Neural cell (in vitro differentiated cells): ENCODE measurements at regions not wholly inside any gene's neighbourhood (a gene's known extent, or its start where the extent isn't known, plus 50 kb on each side); places are given as distances from the start of the nearest gene placed in this dataset.

Source experiments
- H2AFZ ChIP-seq: fragments of 200-600, 300-800 bp; sonication (generic), shearing (Covaris generic); 2 replicates; pipeline ENCODE4 v1.6.0; 2014; ENCODE audit warnings: low read depth, mild to moderate bottlenecking, antibody characterized with exemption, low read length, moderate library complexity
- H3F3A ChIP-seq: fragments of 200-600 bp; shearing (Covaris generic); 2 replicates; pipeline ENCODE4 v1.6.1; 2016; ENCODE audit warnings: mild to moderate bottlenecking, moderate library complexity, mixed read lengths, antibody characterized with exemption, low read length; ENCODE audit not compliant: insufficient read depth, poor library complexity, severe bottlenecking
- H3K27ac ChIP-seq: fragments of 200-600, 300-800 bp; sonication (generic), shearing (Covaris generic); 2 replicates; pipeline ENCODE4 v1.5.1; 2014; ENCODE audit warnings: mild to moderate bottlenecking, low read length, moderate library complexity
- H3K27me3 ChIP-seq: fragments of 300-800, 200-600 bp; sonication (generic), shearing (Covaris generic); 2 replicates; pipeline ENCODE4 v1.6.0; 2014; ENCODE audit warnings: mild to moderate bottlenecking, low read depth, low read length, moderate library complexity; ENCODE audit not compliant: insufficient read depth
- H3K36me3 ChIP-seq: fragments of 300-800, 200-600 bp; sonication (generic), shearing (Covaris generic); 2 replicates; pipeline ENCODE4 v1.5.1; 2014; ENCODE audit warnings: mild to moderate bottlenecking, antibody characterized with exemption, low read length, moderate library complexity; ENCODE audit not compliant: insufficient read depth
- H3K4me2 ChIP-seq: fragments of 300-800, 200-600 bp; sonication (generic), shearing (Covaris generic); 2 replicates; pipeline ENCODE4 v1.6.0; 2014; ENCODE audit warnings: mild to moderate bottlenecking, low read length
- H3K4me3 ChIP-seq: fragments of 300-800, 200-600 bp; sonication (generic), shearing (Covaris generic); 2 replicates; pipeline ENCODE4 v1.5.1; 2014; ENCODE audit warnings: mild to moderate bottlenecking, low read length, moderate library complexity
- H3K79me2 ChIP-seq: fragments of 200-600 bp; shearing (Covaris generic); replicated peaks from 2 replicates; pipeline ENCODE4 v1.6.0; 2014; ENCODE audit warnings: mild to moderate bottlenecking, low read length, moderate library complexity; ENCODE audit not compliant: insufficient read depth
- H3K9ac ChIP-seq: fragments of 300-800, 200-600 bp; sonication (generic), shearing (Covaris generic); 2 replicates; pipeline ENCODE4 v1.6.1; 2016; ENCODE audit warnings: mild to moderate bottlenecking, low read length, mixed read lengths
- H3K9me2 ChIP-seq: fragments of 200-600 bp; shearing (Covaris generic); 2 replicates; pipeline ENCODE4 v1.6.1; 2016; ENCODE audit warnings: mild to moderate bottlenecking, low read length, mixed read lengths; ENCODE audit not compliant: insufficient read depth
- H3K9me3 ChIP-seq: fragments of 200-600, 300-800 bp; sonication (generic), shearing (Covaris generic); 2 replicates; pipeline ENCODE4 v1.6.1; 2016; ENCODE audit warnings: mild to moderate bottlenecking, mixed run types, low read length, moderate library complexity, mixed read lengths
- H4K20me1 ChIP-seq: fragments of 200-600 bp; shearing (Covaris generic); 2 replicates; pipeline ENCODE4 v1.6.1; 2016; ENCODE audit warnings: mild to moderate bottlenecking, mixed run types; ENCODE audit not compliant: insufficient read depth
- EP300 ChIP-seq: fragments of 450-650 bp; conservative IDR thresholded peaks from 2 replicates; pipeline ENCODE4 v1.6.1; 2014; ENCODE audit warnings: antibody characterized with exemption, mild to moderate bottlenecking, moderate library complexity; ENCODE audit not compliant: poor library complexity, severe bottlenecking
- EZH2 ChIP-seq: fragments of 200-600, 300-800 bp; shearing (Covaris generic), sonication (generic); IDR thresholded peaks from 2 replicates; pipeline ENCODE4 v1.6.1; 2014; ENCODE audit warnings: antibody characterized with exemption, low read length, borderline replicate concordance, mild to moderate bottlenecking; ENCODE audit not compliant: insufficient read depth, poor library complexity, severe bottlenecking
- MXI1 ChIP-seq: fragments of 450-650 bp; conservative IDR thresholded peaks from 2 replicates; pipeline ENCODE4 v1.6.1; 2014; ENCODE audit warnings: antibody characterized with exemption, mild to moderate bottlenecking; ENCODE audit not compliant: poor library complexity, severe bottlenecking
- POLR2AphosphoS5 ChIP-seq: IDR thresholded peaks from 2 replicates; pipeline ENCODE4 v1.6.1; 2012
- RAD21 ChIP-seq: fragments of 450-650 bp; conservative IDR thresholded peaks from 2 replicates; pipeline ENCODE4 v1.6.1; 2014; ENCODE audit warnings: antibody characterized with exemption, mild to moderate bottlenecking, moderate library complexity
- REST ChIP-seq: IDR thresholded peaks from 2 replicates; pipeline ENCODE4 v1.6.1; 2012; ENCODE audit warnings: borderline replicate concordance
- SMC3 ChIP-seq: fragments of 450-650 bp; conservative IDR thresholded peaks from 2 replicates; pipeline ENCODE4 v1.6.1; 2014; ENCODE audit warnings: antibody characterized with exemption, mild to moderate bottlenecking, moderate library complexity; ENCODE audit not compliant: poor library complexity
- TAF1 ChIP-seq: IDR thresholded peaks from 2 replicates; pipeline ENCODE4 v1.6.1; 2012; ENCODE audit warnings: low read depth

- H3K9me3 ChIP-seq, result no peaks in the 10 kb centered on the region
- no peak overlapping the region for H3K4me3 ChIP-seq
- no peak overlapping the region for H3K9ac ChIP-seq
- no peak overlapping the region for H2AFZ ChIP-seq
- no peaks in the 10 kb centered on the region for H3K79me2 ChIP-seq
- peaks cover 7% of the 10 kb centered on the region for H3K27me3 ChIP-seq
- no peaks in the 10 kb centered on the region for H3K9me2 ChIP-seq
- H3K36me3 ChIP-seq, result no peaks in the 10 kb centered on the region
- H4K20me1 ChIP-seq, result no peaks in the 10 kb centered on the region
- no peaks in the 10 kb centered on the region for H3F3A ChIP-seq
- TF ChIP-seq POLR2AphosphoS5, result no peak
- TF ChIP-seq REST, result no peak
- TF ChIP-seq RAD21, result no peak
- TF ChIP-seq TAF1, result no peak
- TF ChIP-seq EZH2, result no peak
- H3K27ac ChIP-seq, result no peak overlapping the region
- H3K4me2 ChIP-seq, result no peak overlapping the region
These were observed 358.9 kb upstream of the IRX2 start for GRCh38 chr5:3110371-3110770.

- H3K4me3 ChIP-seq, result no peak overlapping the region
- no peak overlapping the region for H2AFZ ChIP-seq
- H3K27me3 ChIP-seq, result peaks cover 35% of the 10 kb centered on the region
- H3K36me3 ChIP-seq, result no peaks in the 10 kb centered on the region
- no peak overlapping the region for H3K4me2 ChIP-seq
- no peak for TF ChIP-seq EP300
- TF ChIP-seq REST, result no peak
- TF ChIP-seq EZH2, result no peak
- no peak for TF ChIP-seq POLR2AphosphoS5
- no peak for TF ChIP-seq SMC3
- TF ChIP-seq MXI1, result no peak
- no peaks in the 10 kb centered on the region for H3K9me3 ChIP-seq
- no peaks in the 10 kb centered on the region for H4K20me1 ChIP-seq
- no peak overlapping the region for H3K27ac ChIP-seq
- H3K9me2 ChIP-seq, result no peaks in the 10 kb centered on the region
- no peaks in the 10 kb centered on the region for H3K79me2 ChIP-seq
- no peak overlapping the region for H3K9ac ChIP-seq
- no peaks in the 10 kb centered on the region for H3F3A ChIP-seq
These were observed 355.7 kb upstream of the IRX2 start for GRCh38 chr5:3107156-3107611.
